Hepatocyte (in vitro differentiated cells): ENCODE measurements at regions not wholly inside any gene's neighbourhood (a gene's known extent, or its start where the extent isn't known, plus 50 kb on each side); places are given as distances from the start of the nearest gene placed in this dataset.

Experiments
- EZH2phosphoT487 ChIP-seq: fragments of 200-600 bp; sonication (generic); IDR thresholded peaks from one replicate; pipeline ENCODE4 v1.6.1; 2018; ENCODE audit warnings: antibody characterized with exemption, mild to moderate bottlenecking, low read depth, moderate library complexity; ENCODE audit not compliant: unreplicated experiment, severe bottlenecking
- TF ChIP-seq, protein P1 (sequence below): fragments of 200-600 bp; sonication (generic); IDR thresholded peaks from 2 replicates; pipeline ENCODE4 v1.5.1; 2016; ENCODE audit warnings: antibody characterized with exemption, mild to moderate bottlenecking; ENCODE audit not compliant: poor library complexity

DNA sequence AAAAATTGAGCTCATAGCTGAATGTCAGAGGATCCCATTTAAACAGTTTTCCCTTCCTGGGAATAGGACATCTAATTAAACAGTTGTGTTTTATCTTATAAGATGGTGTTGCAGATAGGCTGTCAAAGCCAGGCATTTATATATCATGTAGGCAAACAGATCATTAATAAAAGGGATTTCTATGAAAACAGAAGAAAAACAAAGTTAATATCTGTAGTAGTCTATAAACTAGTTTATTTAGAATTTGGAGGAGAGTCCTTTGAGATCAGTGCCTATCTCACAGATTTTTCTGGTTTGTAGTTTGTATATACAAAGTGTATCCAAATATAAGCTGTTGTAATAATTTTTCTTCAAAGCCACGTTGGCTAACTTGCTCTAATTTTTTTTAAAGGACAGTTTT, 1738.2 kb upstream of the PIK3C3 start:
- TF ChIP-seq EZH2phosphoT487: no peak
- TF ChIP-seq, protein P1, sequence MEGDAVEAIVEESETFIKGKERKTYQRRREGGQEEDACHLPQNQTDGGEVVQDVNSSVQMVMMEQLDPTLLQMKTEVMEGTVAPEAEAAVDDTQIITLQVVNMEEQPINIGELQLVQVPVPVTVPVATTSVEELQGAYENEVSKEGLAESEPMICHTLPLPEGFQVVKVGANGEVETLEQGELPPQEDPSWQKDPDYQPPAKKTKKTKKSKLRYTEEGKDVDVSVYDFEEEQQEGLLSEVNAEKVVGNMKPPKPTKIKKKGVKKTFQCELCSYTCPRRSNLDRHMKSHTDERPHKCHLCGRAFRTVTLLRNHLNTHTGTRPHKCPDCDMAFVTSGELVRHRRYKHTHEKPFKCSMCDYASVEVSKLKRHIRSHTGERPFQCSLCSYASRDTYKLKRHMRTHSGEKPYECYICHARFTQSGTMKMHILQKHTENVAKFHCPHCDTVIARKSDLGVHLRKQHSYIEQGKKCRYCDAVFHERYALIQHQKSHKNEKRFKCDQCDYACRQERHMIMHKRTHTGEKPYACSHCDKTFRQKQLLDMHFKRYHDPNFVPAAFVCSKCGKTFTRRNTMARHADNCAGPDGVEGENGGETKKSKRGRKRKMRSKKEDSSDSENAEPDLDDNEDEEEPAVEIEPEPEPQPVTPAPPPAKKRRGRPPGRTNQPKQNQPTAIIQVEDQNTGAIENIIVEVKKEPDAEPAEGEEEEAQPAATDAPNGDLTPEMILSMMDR: no peak
